SK-N-SH (cell line): ENCODE measurements at regions not wholly inside any gene's neighbourhood (a gene's known extent, or its start where the extent isn't known, plus 50 kb on each side); places are given as distances from the start of the nearest gene placed in this dataset.

Experiments
- CTCF ChIA-PET: fragments of 300-600, 350-600 bp; formaldehyde crosslinking; extraction: SDS; loops from one replicate; lab custom pipeline; 2021; lab: Yijun Ruan, JAX
- POLR2A ChIA-PET: fragments of 350-600 bp; sonication (Branson Sonifier 250); formaldehyde crosslinking; extraction: SDS; loops from one replicate; lab custom pipeline; 2020; ENCODE audit warnings: antibody characterized with exemption, inconsistent platforms; lab: Yijun Ruan, JAX
- DNase-seq: peaks from one replicate; pipeline ENCODE4 v3.0.0; 2012
- H2AFZ ChIP-seq: fragments of 200-600 bp; sonication (generic); 2 replicates; pipeline ENCODE4 v1.8.1; 2016; ENCODE audit warnings: antibody characterized with exemption, mild to moderate bottlenecking, low read depth
- H3F3A ChIP-seq: fragments of 200-600 bp; sonication (generic); replicated peaks from 2 replicates; pipeline ENCODE3; 2016; ENCODE audit warnings: antibody characterized with exemption, mild to moderate bottlenecking; ENCODE audit not compliant: insufficient read depth
- H3K27ac ChIP-seq, 2 experiments: fragments of 200-500 bp in 1 of 2; fragments of 200-600 bp in 1 of 2; sonication (Bioruptor generic) in 1 of 2; sonication (generic), shearing (Covaris generic) in 1 of 2; 2 replicates each; pipeline versions ENCODE4 v1.5.1 to v1.6.1; 2014 to 2016; ENCODE audit warnings: low read depth in 2 of 2, inconsistent platforms in 1 of 2, low read length in 1 of 2, mild to moderate bottlenecking in 1 of 2, mixed read lengths in 1 of 2
- H3K27me3 ChIP-seq: fragments of 200-600 bp; sonication (generic), shearing (Covaris generic); 2 replicates; pipeline ENCODE4 v1.6.1; 2016; ENCODE audit warnings: mixed run types; ENCODE audit not compliant: insufficient read depth
- H3K36me3 ChIP-seq, 2 experiments: fragments of 200-500 bp in 1 of 2; fragments of 200-600 bp in 1 of 2; sonication (Bioruptor generic) in 1 of 2; sonication (generic) in 1 of 2; replicated peaks in 1 of 2; 2 replicates each; pipeline versions ENCODE3 to v1.5.1; 2014 to 2016; ENCODE audit warnings: low read length in 1 of 2, mild to moderate bottlenecking in 1 of 2; ENCODE audit not compliant: insufficient read depth in 2 of 2, control insufficient read depth in 1 of 2
- H3K4me1 ChIP-seq, 2 experiments: fragments of 200-500 bp in 1 of 2; fragments of 200-600 bp in 1 of 2; sonication (Bioruptor generic) in 1 of 2; sonication (generic), shearing (Covaris generic) in 1 of 2; 2 replicates each; pipeline versions ENCODE4 v1.5.1 to v1.6.1; 2014 to 2016; ENCODE audit warnings: low read depth in 1 of 2, low read length in 1 of 2, mixed run types in 1 of 2; ENCODE audit not compliant: insufficient read depth in 2 of 2, control insufficient read depth in 1 of 2
- H3K4me2 ChIP-seq: fragments of 200-600 bp; sonication (generic), shearing (Covaris generic); 2 replicates; pipeline ENCODE4 v1.6.1; 2017; ENCODE audit warnings: mixed run types
- H3K4me3 ChIP-seq, 2 experiments: fragments of 200-500 bp in 1 of 2; fragments of 200-600 bp in 1 of 2; sonication (Bioruptor generic) in 1 of 2; sonication (generic), shearing (Covaris generic) in 1 of 2; 2 replicates each; pipeline versions ENCODE4 v1.5.1 to v1.8.1; 2014 to 2016; ENCODE audit warnings: low read depth in 2 of 2, inconsistent platforms in 1 of 2, low read length in 1 of 2, mild to moderate bottlenecking in 1 of 2, mixed read lengths in 1 of 2, moderate library complexity in 1 of 2
- H3K79me2 ChIP-seq: fragments of 200-600 bp; sonication (generic); 2 replicates; pipeline ENCODE4 v1.8.1; 2017; ENCODE audit warnings: mild to moderate bottlenecking; ENCODE audit not compliant: insufficient read depth
- H3K9ac ChIP-seq: fragments of 200-600 bp; sonication (generic); 2 replicates; pipeline ENCODE4 v1.6.1; 2017; ENCODE audit warnings: mixed run types
- H3K9me2 ChIP-seq: fragments of 200-600 bp; sonication (generic); 2 replicates; pipeline ENCODE4 v1.6.1; 2017; ENCODE audit warnings: mixed run types
- H3K9me3 ChIP-seq: fragments of 200-600 bp; sonication (generic); 2 replicates; pipeline ENCODE4 v1.6.1; 2017; ENCODE audit warnings: mixed run types, mild to moderate bottlenecking, moderate library complexity
- H4K20me1 ChIP-seq: fragments of 200-600 bp; sonication (generic); 2 replicates; pipeline ENCODE4 v1.6.1; 2017; ENCODE audit warnings: mild to moderate bottlenecking, mixed run types; ENCODE audit not compliant: insufficient read depth
- CHD2 ChIP-seq: fragments of 150-350 bp; IDR thresholded peaks from 2 replicates; pipeline ENCODE4 v1.6.1; 2018; ENCODE audit warnings: low read length; ENCODE audit not compliant: partially characterized antibody
- ELF1 ChIP-seq: IDR thresholded peaks from 2 replicates; pipeline ENCODE4 v1.4.0; 2012
- EP300 ChIP-seq, 2 experiments: IDR thresholded peaks; 2 replicates each; pipeline versions ENCODE4 v1.4.0 to v1.6.1; 2012; ENCODE audit warnings: borderline replicate concordance in 1 of 2, low read depth in 1 of 2, low read length in 1 of 2
- EZH2phosphoT487 ChIP-seq: fragments of 200-600 bp; sonication (generic); IDR thresholded peaks from 2 replicates; pipeline ENCODE4 v1.6.1; 2017; ENCODE audit warnings: low read depth, mixed run types, mild to moderate bottlenecking, antibody characterized with exemption, moderate library complexity, borderline replicate concordance
- FOXJ3 ChIP-seq: sonication (generic); formaldehyde crosslinking; IDR thresholded peaks from 2 replicates; pipeline ENCODE4 v1.5.1; 2020; ENCODE audit warnings: mild to moderate bottlenecking, missing genetic modification reagents
- FOXM1 ChIP-seq: IDR thresholded peaks from 2 replicates; pipeline ENCODE4 v1.4.0; 2012; ENCODE audit warnings: low read depth, mild to moderate bottlenecking
- GABPA ChIP-seq: IDR thresholded peaks from 2 replicates; pipeline ENCODE4 v1.4.0; 2012; ENCODE audit warnings: low read depth, mild to moderate bottlenecking
- GATA2 ChIP-seq: sonication (generic); formaldehyde crosslinking; IDR thresholded peaks from 2 replicates; pipeline ENCODE4 v1.5.0; 2020; ENCODE audit warnings: mild to moderate bottlenecking, missing genetic modification reagents
- RAD21 ChIP-seq: IDR thresholded peaks from 2 replicates; pipeline ENCODE4 v1.6.1; 2012; ENCODE audit warnings: mild to moderate bottlenecking, low read length
- RCOR1 ChIP-seq: fragments of 150-350 bp; IDR thresholded peaks from 2 replicates; pipeline ENCODE4 v1.6.1; 2017; ENCODE audit warnings: antibody characterized with exemption, low read length
- SIN3A ChIP-seq: IDR thresholded peaks from 2 replicates; pipeline ENCODE4 v1.6.1; 2012; ENCODE audit warnings: low read depth, mild to moderate bottlenecking, low read length, moderate library complexity, borderline replicate concordance
- SMC3 ChIP-seq: IDR thresholded peaks from 2 replicates; pipeline ENCODE4 v1.6.1; 2012; ENCODE audit warnings: low read depth, low read length, improper control_type of control experiment
- TCF12 ChIP-seq: IDR thresholded peaks from 2 replicates; pipeline ENCODE4 v1.4.0; 2012
- ZBTB33 ChIP-seq: IDR thresholded peaks from 2 replicates; pipeline ENCODE4 v1.4.0; 2012; ENCODE audit warnings: low read depth, borderline replicate concordance
- WGBS: methylation state at CpG from one replicate; pipeline ENCODE4 v1.1.6; 2017; ENCODE audit warnings: low lambda C conversion rate; 5-methylcytosine and 5-hydroxymethylcytosine counted together
- TF ChIP-seq, protein P1 (sequence below): IDR thresholded peaks from 2 replicates; pipeline ENCODE4; 2012
- TF ChIP-seq, protein P2 (sequence below): IDR thresholded peaks from 2 replicates; pipeline ENCODE4 v1.6.1; 2012; ENCODE audit warnings: mild to moderate bottlenecking, low read depth, low read length, moderate library complexity
- TF ChIP-seq, protein P3 (sequence below): fragments of 200-600 bp; sonication (generic); IDR thresholded peaks from 2 replicates; pipeline ENCODE4 v1.6.1; 2017; ENCODE audit warnings: antibody characterized with exemption, mild to moderate bottlenecking, moderate library complexity
- TF ChIP-seq, protein P4 (sequence below): IDR thresholded peaks from 2 replicates; pipeline ENCODE4 v1.4.0; 2012; ENCODE audit warnings: low read depth, borderline replicate concordance

GRCh38 chrX:43313035-43313434, 343.1 kb upstream of the MAOA start:
- no peaks in the 10 kb centered on the region for H3K9me2 ChIP-seq
- H3K4me3 ChIP-seq, result no peak overlapping the region
- no peaks in the 10 kb centered on the region for H4K20me1 ChIP-seq
- H3K9me3 ChIP-seq, result no peaks in the 10 kb centered on the region
- H3K27ac ChIP-seq, result no peak overlapping the region
- H3F3A ChIP-seq, result no peaks in the 10 kb centered on the region
- POLR2A ChIA-PET, result no interaction called here
- DNase-seq, result no peak
- H3K4me1 ChIP-seq, result no peaks in the 10 kb centered on the region
- WGBS, result 50% methylated on average over 1 of the region's 1 CpG
- H3K36me3 ChIP-seq, result no peaks in the 10 kb centered on the region
- no peaks in the 10 kb centered on the region for H3K79me2 ChIP-seq
- TF ChIP-seq ELF1, result no peak
- no peak for TF ChIP-seq GABPA
- TF ChIP-seq SMC3, result no peak
- no peak for TF ChIP-seq FOXJ3
- TF ChIP-seq, protein P1, sequence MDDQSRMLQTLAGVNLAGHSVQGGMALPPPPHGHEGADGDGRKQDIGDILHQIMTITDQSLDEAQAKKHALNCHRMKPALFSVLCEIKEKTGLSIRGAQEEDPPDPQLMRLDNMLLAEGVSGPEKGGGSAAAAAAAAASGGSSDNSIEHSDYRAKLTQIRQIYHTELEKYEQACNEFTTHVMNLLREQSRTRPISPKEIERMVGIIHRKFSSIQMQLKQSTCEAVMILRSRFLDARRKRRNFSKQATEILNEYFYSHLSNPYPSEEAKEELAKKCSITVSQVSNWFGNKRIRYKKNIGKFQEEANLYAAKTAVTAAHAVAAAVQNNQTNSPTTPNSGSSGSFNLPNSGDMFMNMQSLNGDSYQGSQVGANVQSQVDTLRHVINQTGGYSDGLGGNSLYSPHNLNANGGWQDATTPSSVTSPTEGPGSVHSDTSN, result no peak
- H3K27me3 ChIP-seq, result no peaks in the 10 kb centered on the region
- CTCF ChIA-PET, result no interaction called here
- H3K4me2 ChIP-seq, result no peak overlapping the region
- H3K9ac ChIP-seq, result no peak overlapping the region
- no peak overlapping the region for H2AFZ ChIP-seq

GRCh38 chrX:43314525-43314924, 341.6 kb upstream of the MAOA start:
- ChIA-PET POLR2A (no interaction called here), CTCF (no interaction called here)
- Histone ChIP-seq H3K36me3 (no peaks in the 10 kb centered on the region), H3K4me2 (no peak overlapping the region), H3K9me2 (no peaks in the 10 kb centered on the region), H3F3A (no peaks in the 10 kb centered on the region), H4K20me1 (no peaks in the 10 kb centered on the region), H3K4me1 (no peaks in the 10 kb centered on the region), H2AFZ (no peak overlapping the region), H3K9me3 (no peaks in the 10 kb centered on the region), H3K27me3 (no peaks in the 10 kb centered on the region), H3K4me3 (no peak overlapping the region), H3K79me2 (no peaks in the 10 kb centered on the region), H3K9ac (no peak overlapping the region), H3K27ac (no peak overlapping the region)
- no peak for DNase-seq
- TF ChIP-seq, protein P2, sequence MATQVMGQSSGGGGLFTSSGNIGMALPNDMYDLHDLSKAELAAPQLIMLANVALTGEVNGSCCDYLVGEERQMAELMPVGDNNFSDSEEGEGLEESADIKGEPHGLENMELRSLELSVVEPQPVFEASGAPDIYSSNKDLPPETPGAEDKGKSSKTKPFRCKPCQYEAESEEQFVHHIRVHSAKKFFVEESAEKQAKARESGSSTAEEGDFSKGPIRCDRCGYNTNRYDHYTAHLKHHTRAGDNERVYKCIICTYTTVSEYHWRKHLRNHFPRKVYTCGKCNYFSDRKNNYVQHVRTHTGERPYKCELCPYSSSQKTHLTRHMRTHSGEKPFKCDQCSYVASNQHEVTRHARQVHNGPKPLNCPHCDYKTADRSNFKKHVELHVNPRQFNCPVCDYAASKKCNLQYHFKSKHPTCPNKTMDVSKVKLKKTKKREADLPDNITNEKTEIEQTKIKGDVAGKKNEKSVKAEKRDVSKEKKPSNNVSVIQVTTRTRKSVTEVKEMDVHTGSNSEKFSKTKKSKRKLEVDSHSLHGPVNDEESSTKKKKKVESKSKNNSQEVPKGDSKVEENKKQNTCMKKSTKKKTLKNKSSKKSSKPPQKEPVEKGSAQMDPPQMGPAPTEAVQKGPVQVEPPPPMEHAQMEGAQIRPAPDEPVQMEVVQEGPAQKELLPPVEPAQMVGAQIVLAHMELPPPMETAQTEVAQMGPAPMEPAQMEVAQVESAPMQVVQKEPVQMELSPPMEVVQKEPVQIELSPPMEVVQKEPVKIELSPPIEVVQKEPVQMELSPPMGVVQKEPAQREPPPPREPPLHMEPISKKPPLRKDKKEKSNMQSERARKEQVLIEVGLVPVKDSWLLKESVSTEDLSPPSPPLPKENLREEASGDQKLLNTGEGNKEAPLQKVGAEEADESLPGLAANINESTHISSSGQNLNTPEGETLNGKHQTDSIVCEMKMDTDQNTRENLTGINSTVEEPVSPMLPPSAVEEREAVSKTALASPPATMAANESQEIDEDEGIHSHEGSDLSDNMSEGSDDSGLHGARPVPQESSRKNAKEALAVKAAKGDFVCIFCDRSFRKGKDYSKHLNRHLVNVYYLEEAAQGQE, result no peak
- TF ChIP-seq CHD2, result no peak
- no peak for TF ChIP-seq EP300 (IDR thresholded peaks at IDR 0.05; ENCODE audit: borderline replicate concordance in 1 of 2, low read depth in 1 of 2, low read length in 1 of 2)
- no peak for TF ChIP-seq SIN3A
- TF ChIP-seq TCF12, result no peak
- no peak for TF ChIP-seq ZBTB33
- TF ChIP-seq, protein P3, sequence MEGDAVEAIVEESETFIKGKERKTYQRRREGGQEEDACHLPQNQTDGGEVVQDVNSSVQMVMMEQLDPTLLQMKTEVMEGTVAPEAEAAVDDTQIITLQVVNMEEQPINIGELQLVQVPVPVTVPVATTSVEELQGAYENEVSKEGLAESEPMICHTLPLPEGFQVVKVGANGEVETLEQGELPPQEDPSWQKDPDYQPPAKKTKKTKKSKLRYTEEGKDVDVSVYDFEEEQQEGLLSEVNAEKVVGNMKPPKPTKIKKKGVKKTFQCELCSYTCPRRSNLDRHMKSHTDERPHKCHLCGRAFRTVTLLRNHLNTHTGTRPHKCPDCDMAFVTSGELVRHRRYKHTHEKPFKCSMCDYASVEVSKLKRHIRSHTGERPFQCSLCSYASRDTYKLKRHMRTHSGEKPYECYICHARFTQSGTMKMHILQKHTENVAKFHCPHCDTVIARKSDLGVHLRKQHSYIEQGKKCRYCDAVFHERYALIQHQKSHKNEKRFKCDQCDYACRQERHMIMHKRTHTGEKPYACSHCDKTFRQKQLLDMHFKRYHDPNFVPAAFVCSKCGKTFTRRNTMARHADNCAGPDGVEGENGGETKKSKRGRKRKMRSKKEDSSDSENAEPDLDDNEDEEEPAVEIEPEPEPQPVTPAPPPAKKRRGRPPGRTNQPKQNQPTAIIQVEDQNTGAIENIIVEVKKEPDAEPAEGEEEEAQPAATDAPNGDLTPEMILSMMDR, result no peak
- TF ChIP-seq FOXM1, result no peak
- TF ChIP-seq ELF1, result no peak
- TF ChIP-seq GATA2 (CRISPR knock-in tag), result no peak
- TF ChIP-seq EZH2phosphoT487, result no peak
- TF ChIP-seq SMC3, result no peak
- TF ChIP-seq, protein P4, sequence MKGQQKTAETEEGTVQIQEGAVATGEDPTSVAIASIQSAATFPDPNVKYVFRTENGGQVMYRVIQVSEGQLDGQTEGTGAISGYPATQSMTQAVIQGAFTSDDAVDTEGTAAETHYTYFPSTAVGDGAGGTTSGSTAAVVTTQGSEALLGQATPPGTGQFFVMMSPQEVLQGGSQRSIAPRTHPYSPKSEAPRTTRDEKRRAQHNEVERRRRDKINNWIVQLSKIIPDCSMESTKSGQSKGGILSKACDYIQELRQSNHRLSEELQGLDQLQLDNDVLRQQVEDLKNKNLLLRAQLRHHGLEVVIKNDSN, result no peak
- TF ChIP-seq RCOR1, result no peak
- TF ChIP-seq RAD21, result no peak
- TF ChIP-seq, protein P1, result no peak
- 0% methylated on average over 3 of the region's 3 CpGs for WGBS
